ENCODE measurements at regions not wholly inside any gene's neighbourhood (a gene's known extent, or its start where the extent isn't known, plus 50 kb on each side); places are given as distances from the start of the nearest gene placed in this dataset.

- H3K9me2 ChIP-seq (ENCODE audit: insufficient read depth): no peaks in the 10 kb centered on the region
- no peaks in the 10 kb centered on the region for H3K36me3 ChIP-seq (ENCODE audit: low read depth)
- H3K9me3 ChIP-seq (ENCODE audit: low read depth): no peaks in the 10 kb centered on the region
- no peaks in the 10 kb centered on the region for H3F3A ChIP-seq (ENCODE audit: insufficient read depth)
- in situ Hi-C loops (cut with MboI): no loop called here
- no peak overlapping the region for H3K4me3 ChIP-seq
- no peaks in the 10 kb centered on the region for H4K20me1 ChIP-seq (ENCODE audit: insufficient read depth)
- no peak for DNase-seq
- no peak overlapping the region for H3K27ac ChIP-seq
- TF ChIP-seq EZH2 (IDR thresholded peaks at IDR 0.05; ENCODE audit: insufficient read depth, poor library complexity, severe bottlenecking) (no peak), EZH2phosphoT487 (IDR thresholded peaks at IDR 0.05; ENCODE audit: insufficient read depth, low read depth) (no peak)
- no peaks in the 10 kb centered on the region for H3K79me2 ChIP-seq (ENCODE audit: insufficient read depth)
- H3K4me1 ChIP-seq (ENCODE audit: insufficient read depth): no peaks in the 10 kb centered on the region
- no peaks in the 10 kb centered on the region for H3K27me3 ChIP-seq (replicated peaks; ENCODE audit: insufficient read depth)
- WGBS, 2 experiments (ENCODE audit: low coverage in 1 of 2, low lambda C conversion rate in 2 of 2, missing lambda C conversion rate in 2 of 2): 41 to 43% methylated on average over 2 of the region's 2 CpGs
- H3K4me2 ChIP-seq (ENCODE audit: unreplicated experiment): no peak overlapping the region
- H2AFZ ChIP-seq: no peak overlapping the region
- no peak overlapping the region for H3K9ac ChIP-seq
These were observed 127.4 kb upstream of the PRL start for GRCh38 chr6:22424196-22424595.

DNA sequence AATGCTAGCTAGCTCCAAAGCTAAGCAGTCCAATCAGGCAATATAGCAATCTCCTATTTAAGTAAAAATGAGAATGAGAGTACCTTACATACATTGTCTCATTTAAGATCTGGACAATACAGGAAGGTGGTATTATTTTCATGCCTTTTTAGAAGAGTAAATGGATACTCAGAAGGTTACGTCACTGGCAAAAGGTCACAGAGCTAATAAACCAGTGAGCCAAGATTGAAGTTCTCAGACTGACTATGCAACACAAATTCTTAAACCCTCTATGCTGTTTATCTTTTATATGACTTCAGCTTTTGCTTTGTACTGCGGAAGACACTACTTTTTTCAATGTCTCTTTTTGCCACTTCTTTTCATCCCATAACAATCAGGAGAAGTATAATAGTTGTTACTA lies 135.2 kb upstream of the PRL start:
- in situ Hi-C loops (cut with MboI): no loop called here
- no peaks in the 10 kb centered on the region for H3K79me2 ChIP-seq (ENCODE audit: insufficient read depth)
- no peak overlapping the region for H3K4me2 ChIP-seq (ENCODE audit: unreplicated experiment)
- TF ChIP-seq EZH2phosphoT487 (IDR thresholded peaks at IDR 0.05; ENCODE audit: insufficient read depth, low read depth): no peak
- TF ChIP-seq EZH2 (IDR thresholded peaks at IDR 0.05; ENCODE audit: insufficient read depth, poor library complexity, severe bottlenecking): no peak
- no peaks in the 10 kb centered on the region for H3K36me3 ChIP-seq (ENCODE audit: low read depth)
- no peak overlapping the region for H3K9ac ChIP-seq
- no peak overlapping the region for H2AFZ ChIP-seq
- 69 to 70% methylated on average over 2 of the region's 2 CpGs for WGBS, 2 experiments (ENCODE audit: low coverage in 1 of 2, low lambda C conversion rate in 2 of 2, missing lambda C conversion rate in 2 of 2)
- no peaks in the 10 kb centered on the region for H3F3A ChIP-seq (ENCODE audit: insufficient read depth)
- no peak overlapping the region for H3K4me3 ChIP-seq
- no peaks in the 10 kb centered on the region for H3K27me3 ChIP-seq (replicated peaks; ENCODE audit: insufficient read depth)
- no peaks in the 10 kb centered on the region for H3K4me1 ChIP-seq (ENCODE audit: insufficient read depth)
- H3K27ac ChIP-seq: no peak overlapping the region
- H4K20me1 ChIP-seq (ENCODE audit: insufficient read depth): no peaks in the 10 kb centered on the region
- peak; percentile 30 for DNase-seq
- no peaks in the 10 kb centered on the region for H3K9me2 ChIP-seq (ENCODE audit: insufficient read depth)
- H3K9me3 ChIP-seq (ENCODE audit: low read depth): no peaks in the 10 kb centered on the region

- Histone ChIP-seq H3K4me1 (ENCODE audit: insufficient read depth) (no peaks in the 10 kb centered on the region), H3K27me3 (replicated peaks; ENCODE audit: insufficient read depth) (no peaks in the 10 kb centered on the region), H3K4me2 (ENCODE audit: unreplicated experiment) (no peak overlapping the region), H4K20me1 (ENCODE audit: insufficient read depth) (no peaks in the 10 kb centered on the region), H3K4me3 (no peak overlapping the region), H3K79me2 (ENCODE audit: insufficient read depth) (no peaks in the 10 kb centered on the region), H3F3A (ENCODE audit: insufficient read depth) (no peaks in the 10 kb centered on the region), H3K9ac (no peak overlapping the region), H3K9me2 (ENCODE audit: insufficient read depth) (no peaks in the 10 kb centered on the region), H2AFZ (no peak overlapping the region), H3K36me3 (ENCODE audit: low read depth) (no peaks in the 10 kb centered on the region), H3K9me3 (ENCODE audit: low read depth) (no peaks in the 10 kb centered on the region), H3K27ac (no peak overlapping the region)
- DNase-seq: no peak
- in situ Hi-C loops (cut with MboI): no loop called here
- TF ChIP-seq EZH2phosphoT487 (IDR thresholded peaks at IDR 0.05; ENCODE audit: insufficient read depth, low read depth): no peak
- no peak for TF ChIP-seq EZH2 (IDR thresholded peaks at IDR 0.05; ENCODE audit: insufficient read depth, poor library complexity, severe bottlenecking)
- WGBS, 2 experiments (ENCODE audit: low coverage in 1 of 2, low lambda C conversion rate in 2 of 2, missing lambda C conversion rate in 2 of 2): 68 to 77% methylated on average over 6 of the region's 6 CpGs
These were observed 135.6 kb upstream of the HDGFL1 start for GRCh38 chr6:22433745-22434144.

DNA sequence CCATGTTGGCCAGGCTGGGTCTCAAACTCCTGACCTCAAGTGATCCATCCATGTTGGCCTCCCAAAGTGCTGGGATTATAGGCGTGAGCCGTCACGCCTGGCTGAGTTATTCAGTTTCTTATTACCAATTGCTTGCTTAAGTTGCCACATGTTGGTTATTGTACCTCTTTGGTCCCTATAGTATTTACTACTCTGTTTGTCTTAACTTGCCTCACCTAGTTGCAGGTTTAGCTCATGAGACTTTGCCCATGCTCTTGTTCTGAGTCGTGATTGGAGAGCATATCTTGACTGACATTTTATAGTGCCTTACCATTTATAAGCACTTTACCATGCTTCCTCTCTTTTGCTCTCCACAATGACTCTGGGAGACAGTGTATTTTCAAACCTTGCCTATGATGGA lies 134.2 kb upstream of the HDGFL1 start:
- no peak for DNase-seq
- H3K4me3 ChIP-seq: no peak overlapping the region
- H2AFZ ChIP-seq: no peak overlapping the region
- H3K4me1 ChIP-seq (ENCODE audit: insufficient read depth): no peaks in the 10 kb centered on the region
- no peak for TF ChIP-seq EZH2 (IDR thresholded peaks at IDR 0.05; ENCODE audit: insufficient read depth, poor library complexity, severe bottlenecking)
- TF ChIP-seq EZH2phosphoT487 (IDR thresholded peaks at IDR 0.05; ENCODE audit: insufficient read depth, low read depth): no peak
- no peaks in the 10 kb centered on the region for H3K27me3 ChIP-seq (replicated peaks; ENCODE audit: insufficient read depth)
- H3K9me2 ChIP-seq (ENCODE audit: insufficient read depth): no peaks in the 10 kb centered on the region
- H3K36me3 ChIP-seq (ENCODE audit: low read depth): no peaks in the 10 kb centered on the region
- no peaks in the 10 kb centered on the region for H3K79me2 ChIP-seq (ENCODE audit: insufficient read depth)
- 73% methylated on average over 4 of the region's 4 CpGs for WGBS, 2 experiments (ENCODE audit: low coverage in 1 of 2, low lambda C conversion rate in 2 of 2, missing lambda C conversion rate in 2 of 2)
- no peak overlapping the region for H3K4me2 ChIP-seq (ENCODE audit: unreplicated experiment)
- H3K9me3 ChIP-seq (ENCODE audit: low read depth): no peaks in the 10 kb centered on the region
- H3F3A ChIP-seq (ENCODE audit: insufficient read depth): no peaks in the 10 kb centered on the region
- in situ Hi-C loops (cut with MboI): no loop called here
- no peak overlapping the region for H3K9ac ChIP-seq
- H3K27ac ChIP-seq: no peak overlapping the region
- no peaks in the 10 kb centered on the region for H4K20me1 ChIP-seq (ENCODE audit: insufficient read depth)

DNA sequence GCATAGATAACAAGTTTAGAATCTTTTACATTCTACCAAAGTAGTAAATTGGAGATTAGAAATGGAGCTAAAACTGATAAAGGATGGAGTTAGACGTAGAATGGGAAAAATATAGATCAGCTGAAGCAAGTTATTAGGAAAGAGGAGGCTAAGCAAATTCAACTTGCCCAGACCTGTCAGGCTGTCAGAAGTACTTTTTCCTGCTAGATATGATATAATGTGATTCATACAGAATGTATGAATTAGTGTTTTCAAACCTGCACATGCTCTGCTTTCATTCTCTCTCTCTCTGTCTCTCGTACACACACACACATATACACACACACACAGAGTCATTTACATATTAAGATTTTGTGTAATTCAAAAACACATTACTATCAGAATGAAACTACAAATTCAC lies 133.2 kb upstream of the HDGFL1 start:
- H2AFZ ChIP-seq: no peak overlapping the region
- H3K27me3 ChIP-seq (replicated peaks; ENCODE audit: insufficient read depth): no peaks in the 10 kb centered on the region
- no peaks in the 10 kb centered on the region for H3F3A ChIP-seq (ENCODE audit: insufficient read depth)
- H3K36me3 ChIP-seq (ENCODE audit: low read depth): no peaks in the 10 kb centered on the region
- H4K20me1 ChIP-seq (ENCODE audit: insufficient read depth): no peaks in the 10 kb centered on the region
- H3K4me2 ChIP-seq (ENCODE audit: unreplicated experiment): no peak overlapping the region
- H3K79me2 ChIP-seq (ENCODE audit: insufficient read depth): no peaks in the 10 kb centered on the region
- in situ Hi-C loops (cut with MboI): no loop called here
- H3K4me3 ChIP-seq: no peak overlapping the region
- no peak overlapping the region for H3K9ac ChIP-seq
- no peaks in the 10 kb centered on the region for H3K9me2 ChIP-seq (ENCODE audit: insufficient read depth)
- TF ChIP-seq EZH2 (IDR thresholded peaks at IDR 0.05; ENCODE audit: insufficient read depth, poor library complexity, severe bottlenecking) (no peak), EZH2phosphoT487 (IDR thresholded peaks at IDR 0.05; ENCODE audit: insufficient read depth, low read depth) (no peak)
- no peaks in the 10 kb centered on the region for H3K9me3 ChIP-seq (ENCODE audit: low read depth)
- H3K4me1 ChIP-seq (ENCODE audit: insufficient read depth): no peaks in the 10 kb centered on the region
- H3K27ac ChIP-seq: no peak overlapping the region
- 53 to 66% methylated on average over 2 of the region's 2 CpGs for WGBS, 2 experiments (ENCODE audit: low coverage in 1 of 2, low lambda C conversion rate in 2 of 2, missing lambda C conversion rate in 2 of 2)
- no peak for DNase-seq

Data from GM23248 (cell line).